PFSK-1 (cell line): ENCODE measurements at regions not wholly inside any gene's neighbourhood (a gene's known extent, or its start where the extent isn't known, plus 50 kb on each side); places are given as distances from the start of the nearest gene placed in this dataset.

Experiments
- FOXP2 ChIP-seq: optimal IDR thresholded peaks from 2 replicates; pipeline ENCODE3; 2011; ENCODE audit warnings: borderline replicate concordance, control low read depth, inconsistent platforms; ENCODE audit not compliant: insufficient read depth; ENCODE audit errors: extremely low read length, extremely low read depth
- POLR2AphosphoS5 ChIP-seq: IDR thresholded peaks from 2 replicates; pipeline ENCODE4 v1.6.1; 2012; ENCODE audit warnings: low read depth, mild to moderate bottlenecking, control low read depth, low read length, moderate library complexity
- REST ChIP-seq, 2 experiments: IDR thresholded peaks; 2 replicates each; pipeline versions ENCODE4 v1.6.1 to v1.8.0; 2011 to 2012; ENCODE audit warnings: low read depth in 2 of 2, low read length in 2 of 2, control low read depth in 1 of 2, inconsistent platforms in 1 of 2, mild to moderate bottlenecking in 1 of 2, moderate library complexity in 1 of 2; ENCODE audit not compliant: insufficient read depth in 1 of 2
- SIN3A ChIP-seq: IDR thresholded peaks from 2 replicates; pipeline ENCODE4 v1.6.1; 2012; ENCODE audit warnings: mild to moderate bottlenecking, low read length, moderate library complexity, borderline replicate concordance; ENCODE audit not compliant: insufficient read depth
- TAF1 ChIP-seq: IDR thresholded peaks from 2 replicates; pipeline ENCODE4 v1.6.1; 2012; ENCODE audit warnings: low read length, control low read depth, borderline replicate concordance; ENCODE audit not compliant: insufficient read depth

- no peak for TF ChIP-seq SIN3A
Observed at GRCh38 chr2:81181845-81182244, 877.3 kb upstream of the LRRTM1 start.

- no peak for TF ChIP-seq POLR2AphosphoS5
Observed at GRCh38 chr2:81171447-81171846, 866.9 kb upstream of the LRRTM1 start.

GRCh38 chr2:81163583-81163982 lies 859.0 kb upstream of the LRRTM1 start:
- TF ChIP-seq REST (IDR thresholded peaks at IDR 0.05; ENCODE audit: insufficient read depth in 1 of 2, low read depth in 2 of 2, low read length in 2 of 2) (no peak), TAF1 (no peak), FOXP2 (no peak), SIN3A (no peak), POLR2AphosphoS5 (no peak)

GRCh38 chr2:81158505-81158904 lies 854.0 kb upstream of the LRRTM1 start:
- no peak for TF ChIP-seq TAF1
- no peak for TF ChIP-seq REST (IDR thresholded peaks at IDR 0.05; ENCODE audit: insufficient read depth in 1 of 2, low read depth in 2 of 2, low read length in 2 of 2)
- no peak for TF ChIP-seq FOXP2
- no peak for TF ChIP-seq POLR2AphosphoS5
- TF ChIP-seq SIN3A, result no peak

GRCh38 chr2:81148323-81148722 lies 843.8 kb upstream of the LRRTM1 start:
- TF ChIP-seq REST (IDR thresholded peaks at IDR 0.05; ENCODE audit: insufficient read depth in 1 of 2, low read depth in 2 of 2, low read length in 2 of 2), result no peak
- no peak for TF ChIP-seq SIN3A
- TF ChIP-seq TAF1, result no peak
- no peak for TF ChIP-seq POLR2AphosphoS5
- TF ChIP-seq FOXP2, result no peak

- TF ChIP-seq SIN3A (no peak), POLR2AphosphoS5 (no peak), FOXP2 (no peak), REST (IDR thresholded peaks at IDR 0.05; ENCODE audit: insufficient read depth in 1 of 2, low read depth in 2 of 2, low read length in 2 of 2) (no peak), TAF1 (no peak)
Observed at GRCh38 chr2:81136296-81136695, 831.7 kb upstream of the LRRTM1 start.
